Activated CD8-positive, alpha-beta T cell treated with anti-CD3 and anti-CD28 coated beads, Interleukin-2, amount 10 ng/mL, durations not matched to agents 7 days and 5 days (primary cell): ENCODE measurements at regions not wholly inside any gene's neighbourhood (a gene's known extent, or its start where the extent isn't known, plus 50 kb on each side); places are given as distances from the start of the nearest gene placed in this dataset.

Experiments used
- ATAC-seq: fragments of 150-1000 bp; cut with Tn5 transposase; one replicate; pipeline ENCODE4 v1.10.0; 2021; ENCODE audit warnings: moderate library complexity
- CTCF ChIA-PET: fragments of 350-600 bp; sonication (Branson Sonifier 250); formaldehyde crosslinking; loops from one replicate; lab custom pipeline; 2021; ENCODE audit warnings: antibody characterized with exemption; lab: Charles Lee
- POLR2A ChIA-PET: fragments of 350-600 bp; sonication (Branson Sonifier 250); formaldehyde crosslinking; loops from one replicate; lab custom pipeline; 2021; ENCODE audit warnings: antibody characterized with exemption; lab: Charles Lee
- DNase-seq: peaks from one replicate; pipeline ENCODE4 v3.0.0-alpha.2; 2020
- H3K27ac Mint-ChIP-seq: one replicate; pipeline ENCODE4 v1.8.0; 2021; ENCODE audit warnings: mild to moderate bottlenecking, mixed read lengths
- H3K27me3 Mint-ChIP-seq: one replicate; pipeline ENCODE4 v1.8.0; 2021; ENCODE audit warnings: low read depth, mixed read lengths
- H3K36me3 Mint-ChIP-seq: one replicate; pipeline ENCODE4 v1.8.0; 2021; ENCODE audit warnings: low read depth, mixed read lengths
- H3K4me1 Mint-ChIP-seq: one replicate; pipeline ENCODE4 v1.8.0; 2021; ENCODE audit warnings: low read depth, mixed read lengths
- H3K4me3 Mint-ChIP-seq: one replicate; pipeline ENCODE4 v1.8.0; 2021; ENCODE audit warnings: mild to moderate bottlenecking, mixed read lengths
- H3K9me3 Mint-ChIP-seq: one replicate; pipeline ENCODE4 v1.8.0; 2022; ENCODE audit warnings: mixed read lengths; ENCODE audit not compliant: insufficient read depth

- H3K36me3 Mint-ChIP-seq, result no peaks in the 10 kb centered on the region
- no peak for DNase-seq
- H3K27ac Mint-ChIP-seq, result no peak overlapping the region
- POLR2A ChIA-PET, result no interaction called here
- no peaks in the 10 kb centered on the region for H3K4me1 Mint-ChIP-seq
- CTCF ChIA-PET, result no interaction called here
- ATAC-seq, result no peak
- H3K9me3 Mint-ChIP-seq, result no peaks in the 10 kb centered on the region
- H3K27me3 Mint-ChIP-seq, result no peaks in the 10 kb centered on the region
- H3K4me3 Mint-ChIP-seq, result no peak overlapping the region
Measured at GRCh38 chr14:104514156-104514848, 65.3 kb upstream of the C14orf180 start.

- POLR2A ChIA-PET, result no interaction called here
- CTCF ChIA-PET, result no interaction called here
- no peak for ATAC-seq
- no peaks in the 10 kb centered on the region for H3K36me3 Mint-ChIP-seq
- no peaks in the 10 kb centered on the region for H3K9me3 Mint-ChIP-seq
- no peaks in the 10 kb centered on the region for H3K4me1 Mint-ChIP-seq
- H3K27ac Mint-ChIP-seq, result no peak overlapping the region
- H3K27me3 Mint-ChIP-seq, result no peaks in the 10 kb centered on the region
- no peak for DNase-seq
- H3K4me3 Mint-ChIP-seq, result no peak overlapping the region
Measured at GRCh38 chr14:104515059-104515810, 64.3 kb upstream of the C14orf180 start.

GRCh38 chr14:104515811-104516780 lies 63.5 kb upstream of the C14orf180 start:
- no peaks in the 10 kb centered on the region for H3K27me3 Mint-ChIP-seq
- ChIA-PET CTCF (no interaction called here), POLR2A (no interaction called here)
- ATAC-seq (no peak), DNase-seq (no peak)
- H3K27ac Mint-ChIP-seq, result no peak overlapping the region
- no peaks in the 10 kb centered on the region for H3K4me1 Mint-ChIP-seq
- H3K9me3 Mint-ChIP-seq, result no peaks in the 10 kb centered on the region
- H3K36me3 Mint-ChIP-seq, result no peaks in the 10 kb centered on the region
- H3K4me3 Mint-ChIP-seq, result no peak overlapping the region

- POLR2A ChIA-PET, result no interaction called here
- ATAC-seq, result no peak
- CTCF ChIA-PET, result no interaction called here
Measured at GRCh38 chr14:104516906-104517305, 62.7 kb upstream of the C14orf180 start.

GRCh38 chr14:104517426-104517825 lies 62.1 kb upstream of the C14orf180 start:
- ATAC-seq (no peak), DNase-seq (no peak)
- no peaks in the 10 kb centered on the region for H3K27me3 Mint-ChIP-seq
- no peak overlapping the region for H3K27ac Mint-ChIP-seq
- CTCF ChIA-PET, result no interaction called here
- no peaks in the 10 kb centered on the region for H3K4me1 Mint-ChIP-seq
- H3K36me3 Mint-ChIP-seq, result no peaks in the 10 kb centered on the region
- POLR2A ChIA-PET, result no interaction called here
- H3K4me3 Mint-ChIP-seq, result no peak overlapping the region
- H3K9me3 Mint-ChIP-seq, result no peaks in the 10 kb centered on the region

More at GRCh38 chr14:104516906-104517305, 62.7 kb upstream of the C14orf180 start:
- peak; percentile 10 for DNase-seq
- Mint-ChIP-seq H3K4me1 (no peaks in the 10 kb centered on the region), H3K9me3 (no peaks in the 10 kb centered on the region), H3K27me3 (no peaks in the 10 kb centered on the region), H3K36me3 (no peaks in the 10 kb centered on the region), H3K27ac (no peak overlapping the region), H3K4me3 (no peak overlapping the region)

- no peaks in the 10 kb centered on the region for H3K36me3 Mint-ChIP-seq
- ChIA-PET POLR2A (no interaction called here), CTCF (no interaction called here)
- no peak for DNase-seq
- no peak overlapping the region for H3K27ac Mint-ChIP-seq
- ATAC-seq, result no peak
- H3K9me3 Mint-ChIP-seq, result no peaks in the 10 kb centered on the region
- no peaks in the 10 kb centered on the region for H3K4me1 Mint-ChIP-seq
- H3K4me3 Mint-ChIP-seq, result no peak overlapping the region
- H3K27me3 Mint-ChIP-seq, result no peaks in the 10 kb centered on the region
Measured at GRCh38 chr14:104517867-104518266, 61.7 kb upstream of the C14orf180 start.

GRCh38 chr14:104518659-104519350 lies 60.8 kb upstream of the C14orf180 start:
- DNase-seq (peak; percentile 10), ATAC-seq (no peak)
- no peak overlapping the region for H3K4me3 Mint-ChIP-seq
- POLR2A ChIA-PET, result no interaction called here
- H3K9me3 Mint-ChIP-seq, result no peaks in the 10 kb centered on the region
- CTCF ChIA-PET, result no interaction called here
- no peaks in the 10 kb centered on the region for H3K36me3 Mint-ChIP-seq
- H3K27me3 Mint-ChIP-seq, result no peaks in the 10 kb centered on the region
- H3K27ac Mint-ChIP-seq, result no peak overlapping the region
- H3K4me1 Mint-ChIP-seq, result no peaks in the 10 kb centered on the region

GRCh38 chr14:104519721-104520120 lies 59.8 kb upstream of the C14orf180 start:
- no peak for DNase-seq
- H3K4me3 Mint-ChIP-seq, result no peak overlapping the region
- no peaks in the 10 kb centered on the region for H3K9me3 Mint-ChIP-seq
- ChIA-PET CTCF (no interaction called here), POLR2A (no interaction called here)
- H3K36me3 Mint-ChIP-seq, result no peaks in the 10 kb centered on the region
- no peak overlapping the region for H3K27ac Mint-ChIP-seq
- H3K4me1 Mint-ChIP-seq, result no peaks in the 10 kb centered on the region
- ATAC-seq, result no peak
- H3K27me3 Mint-ChIP-seq, result no peaks in the 10 kb centered on the region

- DNase-seq (no peak), ATAC-seq (no peak)
- Mint-ChIP-seq H3K27ac (no peak overlapping the region), H3K27me3 (no peaks in the 10 kb centered on the region), H3K4me3 (no peak overlapping the region), H3K4me1 (no peaks in the 10 kb centered on the region), H3K9me3 (no peaks in the 10 kb centered on the region), H3K36me3 (no peaks in the 10 kb centered on the region)
- POLR2A ChIA-PET, result no interaction called here
- CTCF ChIA-PET, result no interaction called here
Measured at GRCh38 chr14:104520620-104521410, 58.7 kb upstream of the C14orf180 start.

- ATAC-seq (no peak), DNase-seq (no peak)
- ChIA-PET CTCF (no interaction called here), POLR2A (no interaction called here)
- H3K36me3 Mint-ChIP-seq, result no peaks in the 10 kb centered on the region
- no peaks in the 10 kb centered on the region for H3K9me3 Mint-ChIP-seq
- no peaks in the 10 kb centered on the region for H3K27me3 Mint-ChIP-seq
- no peak overlapping the region for H3K4me3 Mint-ChIP-seq
- no peak overlapping the region for H3K27ac Mint-ChIP-seq
- no peaks in the 10 kb centered on the region for H3K4me1 Mint-ChIP-seq
Measured at GRCh38 chr14:104521816-104522745, 57.5 kb upstream of the C14orf180 start.
